ENCODE measurements at regions not wholly inside any gene's neighbourhood (a gene's known extent, or its start where the extent isn't known, plus 50 kb on each side); places are given as distances from the start of the nearest gene placed in this dataset.

- H3K27ac ChIP-seq (ENCODE audit: low read depth, low read length) = no peak overlapping the region
- H3K36me3 ChIP-seq (ENCODE audit: insufficient read depth, low read length) = no peaks in the 10 kb centered on the region
- no CpG with 5 or more reads among the region's 1 CpG for WGBS
- no peaks in the 10 kb centered on the region for H3K27me3 ChIP-seq (ENCODE audit: insufficient read depth, low read length)
- H3K4me1 ChIP-seq (ENCODE audit: insufficient read depth, low read length) = peaks cover 36% of the 10 kb centered on the region
- no peak overlapping the region for H3K9ac ChIP-seq (ENCODE audit: low read depth, low read length)
- H3K9me3 ChIP-seq (ENCODE audit: insufficient read depth, low read depth, low read length) = no peaks in the 10 kb centered on the region
- no peak overlapping the region for H3K4me3 ChIP-seq (ENCODE audit: low read length)
Observed at GRCh38 chr13:99869830-99870229, 101.7 kb downstream of the ZIC5 start.

- H3K9me3 ChIP-seq (ENCODE audit: insufficient read depth, low read depth, low read length) = no peaks in the 10 kb centered on the region
- no peaks in the 10 kb centered on the region for H3K36me3 ChIP-seq (ENCODE audit: insufficient read depth, low read length)
- no peak overlapping the region for H3K9ac ChIP-seq (ENCODE audit: low read depth, low read length)
- 100% methylated on average over 2 of the region's 3 CpGs for WGBS
- no peak overlapping the region for H3K27ac ChIP-seq (ENCODE audit: low read depth, low read length)
- H3K27me3 ChIP-seq (ENCODE audit: insufficient read depth, low read length) = no peaks in the 10 kb centered on the region
- H3K4me3 ChIP-seq (ENCODE audit: low read length) = no peak overlapping the region
- peaks cover 47% of the 10 kb centered on the region for H3K4me1 ChIP-seq (ENCODE audit: insufficient read depth, low read length)
Observed at GRCh38 chr13:99868767-99869166, 102.8 kb downstream of the ZIC5 start.

GRCh38 chr13:99867535-99868257 is 103.9 kb downstream of the ZIC5 start:
- no peaks in the 10 kb centered on the region for H3K36me3 ChIP-seq (ENCODE audit: insufficient read depth, low read length)
- peaks cover 57% of the 10 kb centered on the region for H3K4me1 ChIP-seq (ENCODE audit: insufficient read depth, low read length)
- 92% methylated on average over 14 of the region's 14 CpGs for WGBS
- H3K9me3 ChIP-seq (ENCODE audit: insufficient read depth, low read depth, low read length) = no peaks in the 10 kb centered on the region
- H3K27me3 ChIP-seq (ENCODE audit: insufficient read depth, low read length) = no peaks in the 10 kb centered on the region
- no peak overlapping the region for H3K27ac ChIP-seq (ENCODE audit: low read depth, low read length)
- no peak overlapping the region for H3K9ac ChIP-seq (ENCODE audit: low read depth, low read length)
- H3K4me3 ChIP-seq (ENCODE audit: low read length) = no peak overlapping the region

GRCh38 chr13:99866781-99867180 is 104.8 kb downstream of the ZIC5 start:
- Histone ChIP-seq H3K4me1 (ENCODE audit: insufficient read depth, low read length) (peaks cover 66% of the 10 kb centered on the region), H3K9ac (ENCODE audit: low read depth, low read length) (no peak overlapping the region), H3K27me3 (ENCODE audit: insufficient read depth, low read length) (no peaks in the 10 kb centered on the region), H3K27ac (ENCODE audit: low read depth, low read length) (no peak overlapping the region), H3K9me3 (ENCODE audit: insufficient read depth, low read depth, low read length) (no peaks in the 10 kb centered on the region), H3K36me3 (ENCODE audit: insufficient read depth, low read length) (no peaks in the 10 kb centered on the region), H3K4me3 (ENCODE audit: low read length) (no peak overlapping the region)
- WGBS = 95% methylated on average over 7 of the region's 7 CpGs

GRCh38 chr13:99865420-99865930 is 106.1 kb downstream of the ZIC5 start:
- H3K36me3 ChIP-seq (ENCODE audit: insufficient read depth, low read length) = no peaks in the 10 kb centered on the region
- 86% methylated on average over 11 of the region's 11 CpGs for WGBS
- no peaks in the 10 kb centered on the region for H3K9me3 ChIP-seq (ENCODE audit: insufficient read depth, low read depth, low read length)
- H3K27me3 ChIP-seq (ENCODE audit: insufficient read depth, low read length) = no peaks in the 10 kb centered on the region
- H3K4me3 ChIP-seq (ENCODE audit: low read length) = no peak overlapping the region
- H3K4me1 ChIP-seq (ENCODE audit: insufficient read depth, low read length) = peaks cover 68% of the 10 kb centered on the region
- no peak overlapping the region for H3K9ac ChIP-seq (ENCODE audit: low read depth, low read length)
- no peak overlapping the region for H3K27ac ChIP-seq (ENCODE audit: low read depth, low read length)

- H3K27me3 ChIP-seq (ENCODE audit: insufficient read depth, low read length) = no peaks in the 10 kb centered on the region
- 63% methylated on average over 10 of the region's 10 CpGs for WGBS
- no peak overlapping the region for H3K27ac ChIP-seq (ENCODE audit: low read depth, low read length)
- H3K4me3 ChIP-seq (ENCODE audit: low read length) = no peak overlapping the region
- peaks cover 63% of the 10 kb centered on the region for H3K4me1 ChIP-seq (ENCODE audit: insufficient read depth, low read length)
- no peaks in the 10 kb centered on the region for H3K36me3 ChIP-seq (ENCODE audit: insufficient read depth, low read length)
- no peak overlapping the region for H3K9ac ChIP-seq (ENCODE audit: low read depth, low read length)
- H3K9me3 ChIP-seq (ENCODE audit: insufficient read depth, low read depth, low read length) = no peaks in the 10 kb centered on the region
Observed at GRCh38 chr13:99864627-99864990, 107.0 kb downstream of the ZIC5 start.

GRCh38 chr13:99863789-99864626 is 107.6 kb downstream of the ZIC5 start:
- 92% methylated on average over 12 of the region's 14 CpGs for WGBS

GRCh38 chr13:99862244-99862643 is 109.3 kb downstream of the ZIC5 start:
- Histone ChIP-seq H3K9ac (ENCODE audit: low read depth, low read length) (no peak overlapping the region), H3K27ac (ENCODE audit: low read depth, low read length) (no peak overlapping the region), H3K36me3 (ENCODE audit: insufficient read depth, low read length) (no peaks in the 10 kb centered on the region), H3K9me3 (ENCODE audit: insufficient read depth, low read depth, low read length) (no peaks in the 10 kb centered on the region), H3K27me3 (ENCODE audit: insufficient read depth, low read length) (no peaks in the 10 kb centered on the region), H3K4me1 (ENCODE audit: insufficient read depth, low read length) (peaks cover 72% of the 10 kb centered on the region), H3K4me3 (ENCODE audit: low read length) (no peak overlapping the region)
- WGBS = 56% methylated on average over 3 of the region's 3 CpGs

More at GRCh38 chr13:99863789-99864626, 107.6 kb downstream of the ZIC5 start:
- no peak overlapping the region for H3K9ac ChIP-seq (ENCODE audit: low read depth, low read length)
- no peak overlapping the region for H3K4me3 ChIP-seq (ENCODE audit: low read length)
- H3K27me3 ChIP-seq (ENCODE audit: insufficient read depth, low read length) = no peaks in the 10 kb centered on the region
- H3K4me1 ChIP-seq (ENCODE audit: insufficient read depth, low read length) = peaks cover 61% of the 10 kb centered on the region
- no peaks in the 10 kb centered on the region for H3K9me3 ChIP-seq (ENCODE audit: insufficient read depth, low read depth, low read length)
- no peaks in the 10 kb centered on the region for H3K36me3 ChIP-seq (ENCODE audit: insufficient read depth, low read length)
- H3K27ac ChIP-seq (ENCODE audit: low read depth, low read length) = no peak overlapping the region

GRCh38 chr13:99861771-99862170 is 109.8 kb downstream of the ZIC5 start:
- no peaks in the 10 kb centered on the region for H3K27me3 ChIP-seq (ENCODE audit: insufficient read depth, low read length)

GRCh38 chr13:99860745-99861144 is 110.8 kb downstream of the ZIC5 start:
- Histone ChIP-seq H3K9me3 (ENCODE audit: insufficient read depth, low read depth, low read length) (no peaks in the 10 kb centered on the region), H3K36me3 (ENCODE audit: insufficient read depth, low read length) (no peaks in the 10 kb centered on the region), H3K27me3 (ENCODE audit: insufficient read depth, low read length) (no peaks in the 10 kb centered on the region), H3K9ac (ENCODE audit: low read depth, low read length) (no peak overlapping the region), H3K4me3 (ENCODE audit: low read length) (no peak overlapping the region), H3K4me1 (ENCODE audit: insufficient read depth, low read length) (peaks cover 72% of the 10 kb centered on the region), H3K27ac (ENCODE audit: low read depth, low read length) (no peak overlapping the region)
- 78% methylated on average over 10 of the region's 10 CpGs for WGBS

More at GRCh38 chr13:99861771-99862170, 109.8 kb downstream of the ZIC5 start:
- Histone ChIP-seq H3K27ac (ENCODE audit: low read depth, low read length) (no peak overlapping the region), H3K4me3 (ENCODE audit: low read length) (no peak overlapping the region), H3K36me3 (ENCODE audit: insufficient read depth, low read length) (no peaks in the 10 kb centered on the region), H3K4me1 (ENCODE audit: insufficient read depth, low read length) (peaks cover 72% of the 10 kb centered on the region), H3K9me3 (ENCODE audit: insufficient read depth, low read depth, low read length) (no peaks in the 10 kb centered on the region), H3K9ac (ENCODE audit: low read depth, low read length) (no peak overlapping the region)
- 92% methylated on average over 2 of the region's 2 CpGs for WGBS

Data from HUES64 (cell line).